ENCODE measurements at regions not wholly inside any gene's neighbourhood (a gene's known extent, or its start where the extent isn't known, plus 50 kb on each side); places are given as distances from the start of the nearest gene placed in this dataset.
A peak's percentile ranks its signal among the peaks of the same experiment; 100 is the strongest.

GRCh38 chr7:26500749-26501352, 209.2 kb downstream of the SNX10 start:
- H3K4me3 ChIP-seq (replicated peaks in 1 of 2; ENCODE audit: low read depth in 1 of 2, low read length in 2 of 2), result no peak overlapping the region
- ChIA-PET CTCF (interaction anchor here (0.6 to 1.2 kb wide), 5 partner anchors 11 to 166 kb away, joined by 3 to 22 read pairs (median 4); no protein-coding TSS in a partner anchor), POLR2A (no interaction called here), RAD21 (ENCODE audit: low non-redundant PET in 1 of 2, low total read pairs in 2 of 2, uncharacterized antibody in 2 of 2, unreplicated experiment in 2 of 2) (interaction anchor here in 1 of 2 experiments (1.5 kb wide), 1 partner anchor 131 kb away, joined by 6 read pairs; no protein-coding TSS in a partner anchor)
- H4K20me1 ChIP-seq (ENCODE audit: insufficient read depth), result no peaks in the 10 kb centered on the region
- H3K9ac ChIP-seq (ENCODE audit: low read length), result no peak overlapping the region
- intact Hi-C loops (cut with micrococcal nuclease), result loop anchor here (2.0 to 10.0 kb wide), 3 partner anchors 126 to 606 kb away; no protein-coding TSS in a partner anchor
- H3K36me3 ChIP-seq (ENCODE audit: control insufficient read depth in 1 of 2, insufficient read depth in 2 of 2, low read length in 2 of 2), result no peaks in the 10 kb centered on the region
- TF ChIP-seq POLR2AphosphoS5 (IDR thresholded peaks at IDR 0.05; ENCODE audit: low read depth, low read length) (no peak), TCF7L2 (IDR thresholded peaks at IDR 0.05; ENCODE audit: borderline replicate concordance, extremely low read depth, insufficient read depth, insufficient read length) (no peak), RAD21 (IDR thresholded peaks at IDR 0.05; ENCODE audit: low read depth) (peak; percentile 67), EZH2phosphoT487 (IDR thresholded peaks at IDR 0.05; ENCODE audit: borderline replicate concordance) (no peak), CTCF (IDR thresholded peaks at IDR 0.05 in 2 of 3, conservative IDR thresholded peaks at IDR 0.05 in 1 of 3; ENCODE audit: borderline replicate concordance in 1 of 3, insufficient read depth in 1 of 3, low read depth in 2 of 3, low read length in 2 of 3) (peak; percentile 58 to 67 (median 67); a peak in 5 of 6 replicates)
- no peak overlapping the region for H3K27ac ChIP-seq (ENCODE audit: low read depth, low read length)
- H3K9me2 ChIP-seq (ENCODE audit: insufficient read depth), result no peaks in the 10 kb centered on the region
- H2AFZ ChIP-seq (ENCODE audit: low read depth, low read length, poor library complexity, severe bottlenecking), result peak overlapping the region; percentile 44
- ATAC-seq (peak; percentile 78), DNase-seq (ENCODE audit: low read depth, low spot score) (peak; percentile 15)
- BruUV-seq (replicated peaks), result no TSS peak
- no peak overlapping the region for H3K4me2 ChIP-seq (ENCODE audit: low read length)
- no peaks in the 10 kb centered on the region for H3K9me3 ChIP-seq (ENCODE audit: control insufficient read depth in 1 of 2, insufficient read depth in 1 of 2, low read depth in 1 of 2, low read length in 2 of 2)
- H3K79me2 ChIP-seq (ENCODE audit: insufficient read depth, low read length), result no peaks in the 10 kb centered on the region
- no peaks in the 10 kb centered on the region for H3K27me3 ChIP-seq (ENCODE audit: insufficient read depth, low read length)
- no peaks in the 10 kb centered on the region for H3K4me1 ChIP-seq (ENCODE audit: control insufficient read depth in 1 of 2, insufficient read depth in 2 of 2, low read length in 2 of 2)
